GM23338 (cell line): ENCODE measurements at regions not wholly inside any gene's neighbourhood (a gene's known extent, or its start where the extent isn't known, plus 50 kb on each side); places are given as distances from the start of the nearest gene placed in this dataset.

Source experiments
- ATAC-seq: fragments of 200-7000 bp; cut with Tn5 transposase; 3 replicates; pipeline ENCODE4 v1.9.1; 2020
- DNase-seq: peaks from one replicate; pipeline ENCODE4 v3.0.0-alpha.2; 2015; ENCODE audit warnings: low spot score
- H2AFZ ChIP-seq: fragments of 200-600 bp; sonication (generic); 2 replicates; pipeline ENCODE4 v1.8.0; 2016; ENCODE audit warnings: antibody characterized with exemption, mild to moderate bottlenecking, moderate library complexity
- H3F3A ChIP-seq: fragments of 200-600 bp; sonication (generic); replicated peaks from 2 replicates; pipeline ENCODE4 v1.8.0; 2017; ENCODE audit warnings: antibody characterized with exemption, mixed run types, low read depth
- H3K27ac ChIP-seq: fragments of 200-600 bp; sonication (generic); 2 replicates; pipeline ENCODE4 v1.6.1; 2016; ENCODE audit warnings: low read depth
- H3K27me3 ChIP-seq: fragments of 200-600 bp; sonication (generic); 2 replicates; pipeline ENCODE4 v1.8.0; 2016; ENCODE audit warnings: mild to moderate bottlenecking, mixed run types, moderate library complexity; ENCODE audit not compliant: insufficient read depth
- H3K36me3 ChIP-seq: fragments of 200-600 bp; sonication (generic); 2 replicates; pipeline ENCODE4 v1.8.0; 2016; ENCODE audit warnings: mild to moderate bottlenecking; ENCODE audit not compliant: insufficient read depth
- H3K4me1 ChIP-seq: fragments of 200-600 bp; sonication (generic); 2 replicates; pipeline ENCODE4 v1.8.0; 2016; ENCODE audit warnings: mild to moderate bottlenecking, moderate library complexity; ENCODE audit not compliant: insufficient read depth
- H3K4me2 ChIP-seq: fragments of 200-600 bp; sonication (generic); 2 replicates; pipeline ENCODE4 v1.7.1; 2017; ENCODE audit warnings: mixed run types
- H3K4me3 ChIP-seq: fragments of 200-600 bp; sonication (generic); 2 replicates; pipeline ENCODE4 v1.6.1; 2016; ENCODE audit warnings: mixed run types
- H3K79me2 ChIP-seq: fragments of 200-600 bp; sonication (generic); replicated peaks from 2 replicates; pipeline ENCODE4 v1.8.0; 2017; ENCODE audit warnings: mild to moderate bottlenecking; ENCODE audit not compliant: insufficient read depth
- H3K9me2 ChIP-seq: fragments of 200-600 bp; sonication (generic); 2 replicates; pipeline ENCODE4 v1.8.0; 2017; ENCODE audit not compliant: insufficient read depth
- H4K20me1 ChIP-seq: fragments of 200-600 bp; sonication (generic); replicated peaks from 2 replicates; pipeline ENCODE4 v1.8.0; 2017; ENCODE audit warnings: mild to moderate bottlenecking; ENCODE audit not compliant: insufficient read depth
- H3K27ac Mint-ChIP-seq: 2 replicates; pipeline ENCODE4 v1.8.0; 2020; ENCODE audit warnings: inconsistent platforms, mild to moderate bottlenecking, moderate library complexity, mixed read lengths
- H3K27me3 Mint-ChIP-seq: 3 replicates; pipeline ENCODE4 v1.8.0; 2022; ENCODE audit warnings: low read depth, mild to moderate bottlenecking, moderate library complexity, mixed read lengths, inconsistent platforms; ENCODE audit not compliant: insufficient read depth, poor library complexity
- H3K36me3 Mint-ChIP-seq: 3 replicates; pipeline ENCODE4 v1.8.0; 2021; ENCODE audit warnings: low read depth, mild to moderate bottlenecking, inconsistent platforms, moderate library complexity, mixed read lengths
- H3K4me1 Mint-ChIP-seq: 3 replicates; pipeline ENCODE4 v1.8.0; 2020; ENCODE audit warnings: mild to moderate bottlenecking, inconsistent platforms, mixed read lengths
- H3K4me3 Mint-ChIP-seq: 3 replicates; pipeline ENCODE4 v1.8.0; 2021; ENCODE audit warnings: moderate library complexity, mild to moderate bottlenecking, inconsistent platforms, mixed read lengths
- H3K9me3 Mint-ChIP-seq: 3 replicates; pipeline ENCODE4 v1.8.0; 2020; ENCODE audit warnings: moderate library complexity, mild to moderate bottlenecking, inconsistent platforms, mixed read lengths
- CREB1 ChIP-seq: fragments of 250-450 bp; sonication (Bioruptor Pico); IDR thresholded peaks from 2 replicates; pipeline ENCODE4 v1.5.0; 2020; ENCODE audit warnings: low read depth, mild to moderate bottlenecking, moderate library complexity
- CTCF ChIP-seq, 2 experiments: fragments of 200-600 bp in 1 of 2; sonication (generic) in 1 of 2; conservative IDR thresholded peaks; 2 replicates each; pipeline versions ENCODE4 v1.5.1 to v1.6.1; 2016 to 2017; ENCODE audit warnings: antibody characterized with exemption in 2 of 2, low read depth in 2 of 2, mild to moderate bottlenecking in 2 of 2, moderate library complexity in 1 of 2
- ETS1 ChIP-seq: IDR thresholded peaks from 2 replicates; pipeline ENCODE4 v1.6.1; 2016; ENCODE audit warnings: antibody characterized with exemption
- EZH2 ChIP-seq: fragments of 200-600 bp; sonication (generic); IDR thresholded peaks from one replicate; pipeline ENCODE4 v1.8.0; 2017; ENCODE audit warnings: antibody characterized with exemption, mild to moderate bottlenecking, low read depth; ENCODE audit not compliant: unreplicated experiment
- EZH2phosphoT487 ChIP-seq: fragments of 200-600 bp; sonication (generic); IDR thresholded peaks from one replicate; pipeline ENCODE4 v1.8.1; 2018; ENCODE audit warnings: antibody characterized with exemption; ENCODE audit not compliant: unreplicated experiment
- NANOG ChIP-seq: IDR thresholded peaks from 2 replicates; pipeline ENCODE4 v1.6.1; 2016; ENCODE audit warnings: antibody characterized with exemption, borderline replicate concordance
- POLR2AphosphoS5 ChIP-seq: IDR thresholded peaks from 2 replicates; pipeline ENCODE4 v1.6.1; 2016; ENCODE audit warnings: antibody characterized with exemption, low read depth
- STAT1 ChIP-seq: IDR thresholded peaks from one replicate; pipeline ENCODE4 v1.6.1; 2016; ENCODE audit warnings: antibody characterized with exemption; ENCODE audit not compliant: unreplicated experiment
- ZNF114 ChIP-seq: fragments of 250-450 bp; sonication (Bioruptor Pico); IDR thresholded peaks from 2 replicates; pipeline ENCODE4 v1.5.0; 2020; ENCODE audit warnings: mild to moderate bottlenecking, moderate library complexity
- ZNF331 ChIP-seq: fragments of 250-450 bp; sonication (Bioruptor Pico); IDR thresholded peaks from 2 replicates; pipeline ENCODE4 v1.5.0; 2020; ENCODE audit warnings: low read depth, mild to moderate bottlenecking, moderate library complexity
- ZNF462 ChIP-seq: fragments of 250-450 bp; sonication (Bioruptor Pico); IDR thresholded peaks from 2 replicates; pipeline ENCODE4 v1.5.0; 2020; ENCODE audit warnings: mild to moderate bottlenecking, moderate library complexity
- TF ChIP-seq, protein P1 (sequence below): IDR thresholded peaks from one replicate; pipeline ENCODE4 v1.6.1; 2018; ENCODE audit warnings: antibody characterized with exemption; ENCODE audit not compliant: unreplicated experiment

DNA sequence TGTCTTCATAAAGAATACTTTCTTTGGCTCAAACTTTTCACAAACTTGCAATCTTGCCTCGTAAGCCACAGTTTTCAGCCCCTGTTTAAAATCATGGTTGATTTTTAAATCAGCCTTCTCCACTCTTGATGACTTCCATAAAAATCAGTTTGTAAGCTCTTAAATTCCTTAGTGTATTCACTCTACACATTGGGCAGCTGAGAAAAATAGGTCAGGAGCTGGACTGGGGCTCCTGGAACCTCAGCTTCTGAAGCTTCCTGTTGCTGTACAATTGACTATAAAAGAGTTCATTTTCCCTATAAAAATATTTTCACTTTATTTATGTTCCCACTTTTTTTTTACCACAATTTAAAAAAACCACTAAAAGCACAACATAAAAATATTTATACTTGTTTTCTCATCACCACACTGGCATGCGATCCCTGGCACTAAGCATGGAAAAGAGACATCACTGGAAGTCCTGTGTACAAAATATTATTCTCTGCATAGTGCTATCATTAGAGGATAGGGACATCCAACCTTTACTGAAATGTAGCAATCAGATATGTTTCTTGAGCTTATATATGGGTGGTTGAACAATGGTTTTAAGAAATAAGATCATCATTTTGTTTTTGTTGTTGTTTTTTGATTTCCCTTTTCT lies 345.7 kb downstream of the FBXO8 start:
- Mint-ChIP-seq H3K4me3 (no peak overlapping the region), H3K9me3 (no peaks in the 10 kb centered on the region), H3K36me3 (no peaks in the 10 kb centered on the region), H3K27ac (no peak overlapping the region), H3K27me3 (no peaks in the 10 kb centered on the region), H3K4me1 (peaks cover 16% of the 10 kb centered on the region)
- no peak overlapping the region for H3K4me2 ChIP-seq
- H3K79me2 ChIP-seq, result no peaks in the 10 kb centered on the region
- H3F3A ChIP-seq, result no peaks in the 10 kb centered on the region
- no peak overlapping the region for H3K27ac ChIP-seq
- no peak overlapping the region; the same call in 1 of the 2 replicates for H2AFZ ChIP-seq
- H3K36me3 ChIP-seq, result no peaks in the 10 kb centered on the region
- H4K20me1 ChIP-seq, result no peaks in the 10 kb centered on the region
- DNase-seq, result no peak
- H3K27me3 ChIP-seq, result no peaks in the 10 kb centered on the region
- H3K9me2 ChIP-seq, result no peaks in the 10 kb centered on the region
- no peak for TF ChIP-seq NANOG
- no peak for TF ChIP-seq ZNF114 (CRISPR knock-in tag)
- no peak for TF ChIP-seq CTCF (conservative IDR thresholded peaks at IDR 0.05; ENCODE audit: low read depth in 2 of 2)
- TF ChIP-seq EZH2phosphoT487, result no peak
- no peak for TF ChIP-seq STAT1
- TF ChIP-seq, protein P1, sequence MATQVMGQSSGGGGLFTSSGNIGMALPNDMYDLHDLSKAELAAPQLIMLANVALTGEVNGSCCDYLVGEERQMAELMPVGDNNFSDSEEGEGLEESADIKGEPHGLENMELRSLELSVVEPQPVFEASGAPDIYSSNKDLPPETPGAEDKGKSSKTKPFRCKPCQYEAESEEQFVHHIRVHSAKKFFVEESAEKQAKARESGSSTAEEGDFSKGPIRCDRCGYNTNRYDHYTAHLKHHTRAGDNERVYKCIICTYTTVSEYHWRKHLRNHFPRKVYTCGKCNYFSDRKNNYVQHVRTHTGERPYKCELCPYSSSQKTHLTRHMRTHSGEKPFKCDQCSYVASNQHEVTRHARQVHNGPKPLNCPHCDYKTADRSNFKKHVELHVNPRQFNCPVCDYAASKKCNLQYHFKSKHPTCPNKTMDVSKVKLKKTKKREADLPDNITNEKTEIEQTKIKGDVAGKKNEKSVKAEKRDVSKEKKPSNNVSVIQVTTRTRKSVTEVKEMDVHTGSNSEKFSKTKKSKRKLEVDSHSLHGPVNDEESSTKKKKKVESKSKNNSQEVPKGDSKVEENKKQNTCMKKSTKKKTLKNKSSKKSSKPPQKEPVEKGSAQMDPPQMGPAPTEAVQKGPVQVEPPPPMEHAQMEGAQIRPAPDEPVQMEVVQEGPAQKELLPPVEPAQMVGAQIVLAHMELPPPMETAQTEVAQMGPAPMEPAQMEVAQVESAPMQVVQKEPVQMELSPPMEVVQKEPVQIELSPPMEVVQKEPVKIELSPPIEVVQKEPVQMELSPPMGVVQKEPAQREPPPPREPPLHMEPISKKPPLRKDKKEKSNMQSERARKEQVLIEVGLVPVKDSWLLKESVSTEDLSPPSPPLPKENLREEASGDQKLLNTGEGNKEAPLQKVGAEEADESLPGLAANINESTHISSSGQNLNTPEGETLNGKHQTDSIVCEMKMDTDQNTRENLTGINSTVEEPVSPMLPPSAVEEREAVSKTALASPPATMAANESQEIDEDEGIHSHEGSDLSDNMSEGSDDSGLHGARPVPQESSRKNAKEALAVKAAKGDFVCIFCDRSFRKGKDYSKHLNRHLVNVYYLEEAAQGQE, result no peak
- no peak for TF ChIP-seq ZNF462 (CRISPR knock-in tag)
- no peak for TF ChIP-seq CREB1 (CRISPR knock-in tag)
- TF ChIP-seq ZNF331, result no peak
- TF ChIP-seq ETS1, result no peak
- TF ChIP-seq EZH2, result no peak
- TF ChIP-seq POLR2AphosphoS5, result no peak
- peaks cover 15% of the 10 kb centered on the region for H3K4me1 ChIP-seq
- no peak for ATAC-seq
- H3K4me3 ChIP-seq, result no peak overlapping the region
